Activated naive CD8-positive, alpha-beta T cell treated with anti-CD3 and anti-CD28 coated beads, Interleukin-2, amount 10 ng/mL, durations not matched to agents 7 days and 5 days (primary cell): ENCODE measurements at regions not wholly inside any gene's neighbourhood (a gene's known extent, or its start where the extent isn't known, plus 50 kb on each side); places are given as distances from the start of the nearest gene placed in this dataset.

ENCODE experiments used
- ATAC-seq: fragments of 150-1000 bp; cut with Tn5 transposase; one replicate; pipeline ENCODE4 v1.10.0; 2021; ENCODE audit warnings: low read depth, moderate library complexity
- POLR2A ChIA-PET: fragments of 350-600 bp; sonication (Branson Sonifier 250); formaldehyde crosslinking; loops from one replicate; lab custom pipeline; 2021; ENCODE audit warnings: antibody characterized with exemption; lab: Charles Lee
- DNase-seq: peaks from one replicate; pipeline ENCODE4 v3.0.0; 2021
- H3K27ac Mint-ChIP-seq: one replicate; pipeline ENCODE4 v1.8.0; 2022; ENCODE audit warnings: mild to moderate bottlenecking, mixed read lengths
- H3K27me3 Mint-ChIP-seq: one replicate; pipeline ENCODE4 v1.8.0; 2022; ENCODE audit warnings: mild to moderate bottlenecking, moderate library complexity, mixed read lengths
- H3K36me3 Mint-ChIP-seq: one replicate; pipeline ENCODE4 v1.8.0; 2021; ENCODE audit warnings: mild to moderate bottlenecking, mixed read lengths
- H3K4me1 Mint-ChIP-seq: one replicate; pipeline ENCODE4 v1.8.0; 2021; ENCODE audit warnings: mixed read lengths
- H3K4me3 Mint-ChIP-seq: one replicate; pipeline ENCODE4 v1.8.0; 2022; ENCODE audit warnings: mild to moderate bottlenecking, moderate library complexity, mixed read lengths
- H3K9me3 Mint-ChIP-seq: one replicate; pipeline ENCODE4 v1.8.0; 2021; ENCODE audit warnings: mixed read lengths

DNA sequence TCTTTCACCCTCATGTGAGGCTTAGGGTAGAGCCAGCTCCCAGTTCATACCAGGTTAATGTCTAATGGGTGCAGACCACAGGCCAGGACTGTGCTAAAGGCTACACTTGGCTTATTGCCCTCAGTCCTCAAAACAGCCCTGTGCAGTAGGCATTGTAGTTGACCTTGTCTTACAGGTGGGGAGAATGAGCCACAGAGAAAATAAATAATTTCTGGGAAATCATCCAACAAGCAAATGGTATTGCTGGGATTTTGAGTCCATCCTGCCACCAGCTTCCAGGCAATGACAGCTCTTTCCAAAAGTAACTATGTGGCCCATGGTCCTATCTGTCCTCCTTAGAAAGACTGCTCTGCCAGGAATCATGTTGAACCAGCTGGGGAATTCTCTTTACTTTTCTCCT is 450.0 kb downstream of the GADD45G start:
- Mint-ChIP-seq H3K9me3 (peaks cover 7% of the 10 kb centered on the region), H3K27ac (no peak overlapping the region), H3K36me3 (no peaks in the 10 kb centered on the region), H3K4me1 (no peaks in the 10 kb centered on the region), H3K4me3 (no peak overlapping the region), H3K27me3 (peaks cover 37% of the 10 kb centered on the region)
- no peak for DNase-seq
- POLR2A ChIA-PET, result no interaction called here
- no peak for ATAC-seq

DNA sequence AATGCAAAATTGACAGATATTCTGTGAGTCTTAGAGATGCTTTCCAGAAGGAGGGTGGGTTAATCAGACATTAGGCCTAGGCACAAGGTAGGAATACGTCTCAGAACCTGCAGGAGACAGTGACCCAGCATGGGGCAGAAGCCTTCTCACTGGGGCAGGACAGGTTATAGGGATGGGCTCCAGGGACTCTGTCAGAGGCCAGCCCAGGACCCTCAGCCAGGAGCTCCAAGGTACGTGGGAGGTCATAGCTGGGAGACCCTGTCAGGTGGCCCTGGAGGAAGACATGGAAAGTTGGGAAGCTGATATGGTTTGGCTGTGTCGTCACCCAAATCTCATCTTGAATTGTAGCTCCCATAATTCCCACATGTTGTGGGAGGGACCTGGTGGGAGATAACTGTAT is 450.4 kb downstream of the GADD45G start:
- no peak for DNase-seq
- POLR2A ChIA-PET, result no interaction called here
- H3K27me3 Mint-ChIP-seq, result peaks cover 41% of the 10 kb centered on the region
- H3K4me1 Mint-ChIP-seq, result no peaks in the 10 kb centered on the region
- peaks cover 7% of the 10 kb centered on the region for H3K9me3 Mint-ChIP-seq
- no peak for ATAC-seq
- no peaks in the 10 kb centered on the region for H3K36me3 Mint-ChIP-seq
- no peak overlapping the region for H3K4me3 Mint-ChIP-seq
- H3K27ac Mint-ChIP-seq, result no peak overlapping the region

DNA sequence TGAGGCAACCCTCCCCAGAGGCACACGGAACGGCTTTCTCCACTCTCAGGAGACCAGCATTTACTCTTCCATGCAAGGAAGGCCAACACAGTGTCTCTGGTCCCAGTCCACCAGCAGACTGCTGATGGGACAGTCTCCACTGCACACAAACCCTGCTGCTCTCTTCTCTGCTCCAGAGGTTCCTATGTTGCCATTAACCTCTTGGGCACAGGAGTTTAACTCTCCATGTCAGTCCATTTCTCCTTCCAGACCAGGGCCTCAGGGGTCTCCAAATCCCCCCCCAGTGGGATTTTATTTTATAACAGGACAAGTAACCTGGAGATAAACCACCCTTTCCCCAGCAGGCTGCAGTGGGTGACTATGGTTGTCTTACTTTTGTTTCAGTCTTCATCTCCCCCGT is 452.5 kb downstream of the GADD45G start:
- ATAC-seq (no peak), DNase-seq (no peak)
- Mint-ChIP-seq H3K27ac (no peak overlapping the region), H3K4me3 (no peak overlapping the region), H3K9me3 (peaks cover 6% of the 10 kb centered on the region), H3K27me3 (peaks cover 33% of the 10 kb centered on the region), H3K4me1 (no peaks in the 10 kb centered on the region), H3K36me3 (no peaks in the 10 kb centered on the region)
- POLR2A ChIA-PET, result no interaction called here

DNA sequence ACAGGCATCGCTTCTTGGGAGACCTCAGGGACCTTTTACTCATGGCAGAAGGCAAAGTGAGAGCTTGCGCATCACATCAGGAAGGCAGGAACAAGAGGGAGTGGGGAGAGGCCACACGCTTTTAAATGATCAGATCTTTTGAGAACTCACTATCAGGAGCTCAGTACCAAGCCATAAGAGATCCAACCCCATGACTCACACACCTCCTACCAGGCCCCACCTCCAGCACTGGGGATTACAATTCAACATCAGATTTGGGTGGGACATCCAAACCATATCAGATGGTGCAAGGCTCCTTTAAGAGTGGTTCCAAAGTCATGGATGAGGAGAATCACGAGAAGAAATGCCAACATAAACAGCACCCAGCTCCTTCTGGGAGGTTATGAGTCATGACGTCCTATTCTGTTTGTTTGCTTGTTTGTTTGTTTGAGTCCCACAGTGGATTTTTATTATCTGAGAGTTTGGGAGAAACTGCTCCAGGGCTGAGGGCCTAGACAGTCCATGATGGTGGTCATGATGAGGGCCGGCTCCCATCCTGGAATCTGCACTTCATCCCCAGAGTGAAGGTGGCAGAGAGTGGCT is 453.5 kb downstream of the GADD45G start:
- ATAC-seq (no peak), DNase-seq (no peak)
- H3K9me3 Mint-ChIP-seq, result peaks cover 6% of the 10 kb centered on the region
- H3K4me3 Mint-ChIP-seq, result no peak overlapping the region
- no peak overlapping the region for H3K27ac Mint-ChIP-seq
- peaks cover 27% of the 10 kb centered on the region for H3K27me3 Mint-ChIP-seq
- POLR2A ChIA-PET, result no interaction called here
- H3K4me1 Mint-ChIP-seq, result no peaks in the 10 kb centered on the region
- H3K36me3 Mint-ChIP-seq, result no peaks in the 10 kb centered on the region

DNA sequence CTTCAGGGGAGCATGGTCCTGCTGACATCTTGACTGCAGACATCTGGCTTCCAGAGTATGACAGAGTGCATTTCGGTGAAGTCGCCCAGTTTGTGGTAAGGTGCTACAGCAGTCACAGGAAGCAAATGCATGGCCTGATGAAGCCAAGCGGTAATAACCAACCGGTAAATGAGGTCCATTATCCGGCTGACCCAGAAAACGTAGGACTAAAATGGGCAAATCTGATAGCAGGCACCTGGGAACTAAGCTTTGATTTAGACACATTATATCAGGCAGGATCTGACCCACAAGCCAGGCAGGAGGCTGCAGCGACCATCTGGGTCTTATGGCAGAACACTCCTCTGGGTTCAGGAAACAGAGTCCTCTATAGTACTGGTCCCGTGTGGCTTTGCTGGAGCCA is 454.6 kb downstream of the GADD45G start:
- H3K36me3 Mint-ChIP-seq, result no peaks in the 10 kb centered on the region
- no peak overlapping the region for H3K27ac Mint-ChIP-seq

DNA sequence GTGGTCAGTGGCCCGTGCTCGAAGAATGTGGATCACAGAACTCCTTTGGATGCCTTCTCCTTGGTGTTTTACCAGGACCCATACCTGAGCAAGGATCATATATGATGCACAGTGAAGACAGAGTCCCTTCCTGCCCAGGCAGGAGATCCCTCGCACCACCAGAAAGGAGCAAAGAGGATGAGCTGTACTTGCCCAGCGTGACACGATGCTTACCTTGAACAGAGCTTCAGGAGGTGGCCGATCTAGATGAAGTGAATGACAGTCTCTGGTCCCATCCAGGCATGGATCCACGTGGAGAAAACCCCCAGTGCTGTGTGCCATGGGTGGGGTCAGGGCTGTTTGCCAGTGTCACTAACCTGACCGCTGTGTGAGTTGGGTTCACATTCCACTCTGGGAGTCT is 455.4 kb downstream of the GADD45G start:
- POLR2A ChIA-PET, result no interaction called here
- Mint-ChIP-seq H3K36me3 (no peaks in the 10 kb centered on the region), H3K27ac (no peak overlapping the region), H3K4me3 (no peak overlapping the region), H3K9me3 (peaks cover 6% of the 10 kb centered on the region), H3K4me1 (no peaks in the 10 kb centered on the region), H3K27me3 (peaks cover 21% of the 10 kb centered on the region)
- DNase-seq (no peak), ATAC-seq (no peak)

More for the DNA sequence above, 454.6 kb downstream of the GADD45G start:
- peaks cover 6% of the 10 kb centered on the region for H3K9me3 Mint-ChIP-seq
- POLR2A ChIA-PET, result no interaction called here
- H3K4me3 Mint-ChIP-seq, result no peak overlapping the region
- ATAC-seq, result no peak
- DNase-seq, result no peak
- no peaks in the 10 kb centered on the region for H3K4me1 Mint-ChIP-seq
- peaks cover 18% of the 10 kb centered on the region for H3K27me3 Mint-ChIP-seq

DNA sequence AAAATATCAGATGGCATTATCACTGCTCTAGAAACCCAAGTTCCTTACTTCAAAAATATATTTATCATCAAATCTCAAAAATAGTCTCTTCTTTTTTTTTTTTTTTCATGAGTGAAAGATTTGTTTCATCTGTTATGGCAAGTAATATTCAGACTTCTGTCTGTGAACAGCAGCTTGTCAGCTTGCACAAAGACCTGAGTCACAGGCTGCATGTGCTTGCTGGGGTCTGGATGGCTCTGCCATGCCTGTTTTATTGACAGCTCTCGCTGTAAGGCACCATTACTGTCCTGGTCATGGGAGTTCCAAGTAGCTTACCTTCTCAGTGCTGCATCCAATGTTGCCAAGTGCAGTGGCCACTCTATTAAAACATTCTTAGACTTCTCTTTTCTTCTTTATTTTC is 456.4 kb downstream of the GADD45G start:
- no peak for ATAC-seq
- POLR2A ChIA-PET, result no interaction called here
- Mint-ChIP-seq H3K4me1 (no peaks in the 10 kb centered on the region), H3K36me3 (no peaks in the 10 kb centered on the region), H3K9me3 (peaks cover 1% of the 10 kb centered on the region), H3K4me3 (no peak overlapping the region), H3K27me3 (peaks cover 24% of the 10 kb centered on the region), H3K27ac (no peak overlapping the region)
- DNase-seq, result no peak

DNA sequence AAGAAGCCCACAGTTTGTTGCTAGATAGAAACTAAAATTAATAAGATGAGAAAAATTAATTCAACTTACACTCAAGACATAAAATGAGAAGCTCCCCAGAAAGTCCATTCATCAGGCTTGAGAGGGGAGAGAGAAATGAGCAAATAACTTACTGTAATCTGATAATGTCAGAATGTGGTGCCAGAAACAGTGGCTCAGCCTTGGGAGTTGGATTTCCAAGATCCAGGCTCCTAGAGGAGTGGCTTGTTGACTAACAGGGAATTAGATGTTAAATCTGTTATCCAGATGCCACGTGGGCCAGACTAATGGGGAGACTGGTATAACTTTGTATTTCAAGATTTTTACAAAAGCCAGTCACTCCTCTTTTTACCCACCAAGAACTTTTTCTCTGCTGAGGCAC is 458.2 kb downstream of the GADD45G start:
- ATAC-seq (no peak), DNase-seq (no peak)
- Mint-ChIP-seq H3K4me1 (no peaks in the 10 kb centered on the region), H3K27ac (no peak overlapping the region), H3K36me3 (no peaks in the 10 kb centered on the region), H3K4me3 (no peak overlapping the region), H3K9me3 (no peaks in the 10 kb centered on the region), H3K27me3 (peaks cover 33% of the 10 kb centered on the region)
- POLR2A ChIA-PET, result no interaction called here

DNA sequence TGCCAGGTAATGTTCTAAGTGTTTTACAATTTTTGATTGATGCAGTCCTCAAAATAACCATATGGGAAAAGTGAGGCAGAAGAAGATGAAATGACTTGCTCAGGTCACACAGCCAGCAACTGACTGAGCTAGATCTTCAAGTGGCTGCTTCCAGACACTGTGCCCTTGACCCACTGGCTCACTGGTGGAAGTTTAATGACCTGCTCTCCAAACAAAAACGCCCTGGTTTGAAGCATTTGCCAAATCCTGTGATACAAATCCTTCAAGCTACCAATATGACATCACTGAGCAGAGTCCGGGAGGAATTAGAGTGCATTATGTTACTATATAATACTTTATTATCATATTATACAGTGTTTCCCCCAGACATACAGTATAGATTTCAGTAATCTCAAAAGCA is 459.4 kb downstream of the GADD45G start:
- ATAC-seq, result no peak
- POLR2A ChIA-PET, result no interaction called here
- no peaks in the 10 kb centered on the region for H3K9me3 Mint-ChIP-seq
- H3K4me3 Mint-ChIP-seq, result no peak overlapping the region
- no peak for DNase-seq
- H3K27me3 Mint-ChIP-seq, result peaks cover 42% of the 10 kb centered on the region
- H3K36me3 Mint-ChIP-seq, result no peaks in the 10 kb centered on the region
- H3K27ac Mint-ChIP-seq, result no peak overlapping the region
- no peaks in the 10 kb centered on the region for H3K4me1 Mint-ChIP-seq

DNA sequence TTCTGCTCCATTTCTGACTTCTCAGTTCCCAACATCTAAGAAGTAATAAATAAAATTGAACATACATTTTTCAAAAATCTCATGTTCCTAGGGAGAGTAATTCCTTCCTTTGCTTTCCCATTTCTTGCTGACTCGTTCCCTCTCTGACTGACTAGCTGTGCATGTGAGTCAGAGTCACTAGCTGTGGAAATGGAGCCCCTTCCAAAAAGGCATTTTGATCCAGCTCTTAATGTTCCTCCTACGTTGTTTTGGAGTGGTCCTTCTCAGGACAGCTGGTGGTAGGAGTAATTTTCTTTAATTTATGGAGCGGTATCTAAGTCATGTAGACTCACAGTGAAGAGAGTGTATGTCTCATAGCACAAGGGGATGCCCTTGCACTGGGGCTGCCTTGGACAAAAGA is 460.2 kb downstream of the GADD45G start:
- no peak for DNase-seq
- Mint-ChIP-seq H3K27me3 (peaks cover 41% of the 10 kb centered on the region), H3K36me3 (no peaks in the 10 kb centered on the region), H3K4me3 (no peak overlapping the region), H3K4me1 (no peaks in the 10 kb centered on the region), H3K9me3 (no peaks in the 10 kb centered on the region), H3K27ac (no peak overlapping the region)
- POLR2A ChIA-PET, result no interaction called here
- ATAC-seq, result no peak

DNA sequence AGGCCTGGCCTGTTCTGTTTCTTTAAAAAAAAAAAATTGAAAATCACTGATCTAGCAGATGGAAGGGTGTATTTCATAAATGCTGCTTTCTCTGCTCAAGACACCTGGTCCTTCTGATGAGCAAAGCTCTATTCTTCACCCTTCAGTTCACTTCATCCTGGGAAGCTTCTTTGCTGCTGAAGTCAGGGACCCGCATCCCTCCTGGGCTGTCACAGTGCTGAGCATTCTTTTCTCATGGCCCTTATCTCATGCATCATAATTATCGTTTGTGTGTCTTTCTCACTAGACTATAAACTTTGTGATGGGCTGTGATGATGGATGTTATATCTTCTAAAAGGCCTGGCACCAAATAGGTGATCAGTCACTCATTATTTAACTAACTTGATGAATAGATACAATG is 461.0 kb downstream of the GADD45G start:
- Mint-ChIP-seq H3K27me3 (peaks cover 47% of the 10 kb centered on the region), H3K4me1 (no peaks in the 10 kb centered on the region), H3K4me3 (no peak overlapping the region), H3K36me3 (no peaks in the 10 kb centered on the region), H3K27ac (no peak overlapping the region), H3K9me3 (no peaks in the 10 kb centered on the region)
- POLR2A ChIA-PET, result no interaction called here
- ATAC-seq (no peak), DNase-seq (no peak)

DNA sequence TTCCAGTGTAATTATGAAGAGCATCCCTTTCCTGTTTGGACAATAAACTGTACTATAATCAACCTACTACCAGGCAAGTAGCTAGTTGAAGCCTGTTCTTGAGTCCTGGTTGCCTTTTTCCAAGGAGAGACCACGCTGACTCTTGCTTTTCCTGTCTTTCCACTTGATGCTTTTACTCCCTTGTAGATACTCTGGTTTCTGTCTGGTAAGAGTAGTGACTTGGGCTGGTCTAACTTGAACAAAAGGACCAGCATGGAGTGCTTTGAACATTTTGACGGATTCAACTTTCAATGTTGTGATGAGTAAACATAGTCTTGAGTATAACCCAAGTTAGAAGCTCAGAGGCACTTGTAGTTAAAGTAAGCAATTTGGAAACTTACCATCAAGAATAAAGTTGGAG is 464.3 kb downstream of the GADD45G start:
- H3K4me1 Mint-ChIP-seq, result no peaks in the 10 kb centered on the region
- H3K36me3 Mint-ChIP-seq, result no peaks in the 10 kb centered on the region
- H3K4me3 Mint-ChIP-seq, result no peak overlapping the region
- no peak overlapping the region for H3K27ac Mint-ChIP-seq
- no peak for ATAC-seq
- DNase-seq, result no peak
- POLR2A ChIA-PET, result no interaction called here
- H3K9me3 Mint-ChIP-seq, result no peaks in the 10 kb centered on the region
- peaks cover 62% of the 10 kb centered on the region for H3K27me3 Mint-ChIP-seq

DNA sequence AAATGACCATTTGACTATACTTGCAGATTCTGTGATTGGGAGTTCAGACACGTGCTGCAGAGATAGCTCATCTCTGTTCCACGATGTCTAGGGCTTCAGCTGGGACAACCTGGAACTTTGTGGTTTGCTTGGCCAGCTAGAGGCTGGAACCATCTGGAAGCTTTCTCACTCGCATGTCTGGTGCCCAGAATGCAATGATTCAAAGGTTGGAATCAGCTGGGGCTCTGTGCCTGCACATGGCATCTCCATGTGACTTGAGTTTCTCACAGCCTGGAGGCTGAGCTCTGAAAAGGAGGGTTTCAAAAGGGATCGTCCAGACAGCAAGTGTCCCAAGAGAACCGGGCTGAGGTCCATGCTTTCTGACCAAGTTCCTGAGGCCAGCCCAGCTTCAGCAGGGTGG is 465.2 kb downstream of the GADD45G start:
- H3K4me1 Mint-ChIP-seq, result no peaks in the 10 kb centered on the region

DNA sequence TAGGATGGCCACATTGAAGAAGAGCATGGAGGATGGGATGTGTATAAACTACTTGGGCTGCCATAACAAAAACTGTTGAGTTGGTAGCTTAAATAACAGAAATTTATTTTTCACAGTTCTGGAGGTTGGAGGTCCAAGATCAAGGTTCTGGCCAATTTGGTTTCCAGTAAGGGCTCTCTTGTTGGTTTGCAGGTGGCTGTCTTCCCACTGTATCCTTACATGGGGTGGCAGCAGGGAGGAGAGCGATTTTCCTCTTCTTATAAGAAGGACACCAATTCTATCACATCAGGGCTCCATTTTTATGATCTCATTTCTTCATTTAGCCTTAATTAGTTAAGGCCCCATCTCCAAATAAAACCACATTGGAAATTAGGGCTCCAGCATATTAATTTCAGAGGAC is 465.7 kb downstream of the GADD45G start:
- peaks cover 62% of the 10 kb centered on the region for H3K27me3 Mint-ChIP-seq
- no peaks in the 10 kb centered on the region for H3K4me1 Mint-ChIP-seq
- H3K36me3 Mint-ChIP-seq, result no peaks in the 10 kb centered on the region
- POLR2A ChIA-PET, result no interaction called here
- no peak overlapping the region for H3K4me3 Mint-ChIP-seq
- ATAC-seq (no peak), DNase-seq (no peak)
- H3K9me3 Mint-ChIP-seq, result no peaks in the 10 kb centered on the region
- H3K27ac Mint-ChIP-seq, result no peak overlapping the region

More for the DNA sequence above, 465.2 kb downstream of the GADD45G start:
- H3K36me3 Mint-ChIP-seq, result no peaks in the 10 kb centered on the region
- no peaks in the 10 kb centered on the region for H3K9me3 Mint-ChIP-seq
- no peak overlapping the region for H3K27ac Mint-ChIP-seq
- H3K27me3 Mint-ChIP-seq, result peaks cover 62% of the 10 kb centered on the region
- POLR2A ChIA-PET, result no interaction called here
- no peak overlapping the region for H3K4me3 Mint-ChIP-seq
- DNase-seq (no peak), ATAC-seq (no peak)
